HepG2 (cell line): ENCODE measurements at regions not wholly inside any gene's neighbourhood (a gene's known extent, or its start where the extent isn't known, plus 50 kb on each side); places are given as distances from the start of the nearest gene placed in this dataset.

Experiments used
- ATAC-seq: fragments of 200-7000 bp; cut with Tn5 transposase; 3 replicates; pipeline ENCODE4 v1.9.1; 2020; ENCODE audit warnings: mild to moderate bottlenecking, moderate library complexity
- BruUV-seq: library from RNA; stranded (reverse); fragments of 400-500 nt; replicated peaks from 2 replicates; lab custom pipeline; 2021; lab: Mats Ljungman, UMichigan
- CTCF ChIA-PET: fragments of 300-600 bp; formaldehyde crosslinking; extraction: SDS; loops from one replicate; lab custom pipeline; 2021; ENCODE audit warnings: low total read pairs, inconsistent platforms, low intra/inter-chr PET ratio; lab: Yijun Ruan, JAX
- POLR2A ChIA-PET: fragments of 350-600 bp; sonication (Branson Sonifier 250); formaldehyde crosslinking; loops from one replicate; lab custom pipeline; 2020; ENCODE audit warnings: antibody characterized with exemption, inconsistent platforms; lab: Yijun Ruan, JAX
- DNase-seq: peaks from one replicate; pipeline ENCODE4 v3.0.0-alpha.2; 2015; ENCODE audit warnings: low spot score
- FAIRE-seq: peaks from 3 replicates; lab custom pipeline; 2011; peaks lifted over from hg19 to GRCh38; lab: Jason Lieb, UNC
- H2AFZ ChIP-seq: one replicate; pipeline ENCODE4 v1.6.1; 2011; ENCODE audit warnings: low read length, inconsistent platforms
- H3K27ac ChIP-seq: fragments of 300-600 bp; 3 replicates; pipeline ENCODE4 v1.8.0; 2011; ENCODE audit warnings: mixed run types, mild to moderate bottlenecking, mixed read lengths, low read length, inconsistent platforms; ENCODE audit not compliant: insufficient read depth; ENCODE audit errors: extremely low read length
- H3K27me3 ChIP-seq, 2 experiments: fragments of 200-600 bp in 1 of 2; 2 replicates in 1 of 2; 3 replicates in 1 of 2; pipeline versions ENCODE4 v1.6.0 to v1.8.0; 2011; ENCODE audit warnings: low read length in 2 of 2, mild to moderate bottlenecking in 2 of 2, moderate library complexity in 2 of 2, inconsistent platforms in 1 of 2; ENCODE audit not compliant: insufficient read depth in 2 of 2, control insufficient read depth in 1 of 2
- H3K36me3 ChIP-seq, 2 experiments: fragments of 200-600 bp in 1 of 2; replicated peaks in 1 of 2; 2 replicates in 1 of 2; 3 replicates in 1 of 2; pipeline versions ENCODE4 v1.5.1 to v1.8.0; 2011; ENCODE audit warnings: low read length in 2 of 2, inconsistent platforms in 1 of 2; ENCODE audit not compliant: insufficient read depth in 2 of 2, control insufficient read depth in 1 of 2
- H3K4me1 ChIP-seq: 2 replicates; pipeline ENCODE4 v1.5.1; 2012; ENCODE audit warnings: low read length, inconsistent platforms; ENCODE audit not compliant: insufficient read depth
- H3K4me2 ChIP-seq: 2 replicates; pipeline ENCODE4 v1.6.0; 2011; ENCODE audit warnings: low read depth, low read length, inconsistent platforms
- H3K4me3 ChIP-seq, 3 experiments: fragments of 200-600 bp in 1 of 3; sonication (generic), shearing (Covaris generic) in 1 of 3; replicated peaks in 1 of 3; 2 replicates each; pipeline ENCODE4 v1.5.1; 2011 to 2016; ENCODE audit warnings: low read length in 3 of 3, inconsistent platforms in 2 of 3, low read depth in 2 of 3, mild to moderate bottlenecking in 2 of 3, control low read depth in 1 of 3, mixed read lengths in 1 of 3; ENCODE audit not compliant: insufficient read depth in 1 of 3
- H3K79me2 ChIP-seq: one replicate; pipeline ENCODE4 v1.6.1; 2011; ENCODE audit warnings: low read length, inconsistent platforms; ENCODE audit not compliant: insufficient read depth
- H3K9ac ChIP-seq: 2 replicates; pipeline ENCODE4 v1.6.0; 2011; ENCODE audit warnings: mild to moderate bottlenecking, low read depth, low read length, inconsistent platforms; ENCODE audit not compliant: insufficient read depth
- H3K9me3 ChIP-seq: 2 replicates; pipeline ENCODE4 v1.5.1; 2012; ENCODE audit warnings: mild to moderate bottlenecking, low read length
- H4K20me1 ChIP-seq: 2 replicates; pipeline ENCODE4 v1.6.0; 2011; ENCODE audit warnings: inconsistent platforms, mild to moderate bottlenecking, low read length, moderate library complexity; ENCODE audit not compliant: insufficient read depth
- ARNTL ChIP-seq: sonication (generic); formaldehyde crosslinking; IDR thresholded peaks from 2 replicates; pipeline ENCODE4 v1.4.0; 2020; ENCODE audit warnings: mild to moderate bottlenecking, missing genetic modification reagents
- CHD4 ChIP-seq: fragments of 200-600 bp; sonication (generic); IDR thresholded peaks from 2 replicates; pipeline ENCODE4 v1.7.0; 2017; ENCODE audit warnings: mild to moderate bottlenecking, low read length, borderline replicate concordance
- HIC2 ChIP-seq: sonication (generic); formaldehyde crosslinking; IDR thresholded peaks from 2 replicates; pipeline ENCODE4 v1.9.0; 2022; ENCODE audit warnings: low read depth, missing genetic modification reagents
- MAFF ChIP-seq: IDR thresholded peaks from 2 replicates; pipeline ENCODE4 v1.6.1; 2011; ENCODE audit warnings: low read depth, low read length, improper control_type of control experiment
- MAFK ChIP-seq, 2 experiments: IDR thresholded peaks in 1 of 2; conservative IDR thresholded peaks in 1 of 2; 2 replicates each; pipeline ENCODE4 v1.6.1; 2011; ENCODE audit warnings: improper control_type of control experiment in 2 of 2, low read length in 2 of 2
- NPAS2 ChIP-seq: sonication (generic); formaldehyde crosslinking; IDR thresholded peaks from 2 replicates; pipeline ENCODE4 v1.8.0; 2022; ENCODE audit warnings: mild to moderate bottlenecking, missing genetic modification reagents, borderline replicate concordance
- SNAI1 ChIP-seq: sonication (generic); formaldehyde crosslinking; IDR thresholded peaks from 2 replicates; pipeline ENCODE4 v1.5.0; 2020; ENCODE audit warnings: mild to moderate bottlenecking, missing genetic modification reagents, borderline replicate concordance
- YEATS4 ChIP-seq: sonication (generic); formaldehyde crosslinking; IDR thresholded peaks from 2 replicates; pipeline ENCODE4 v1.4.0; 2020; ENCODE audit warnings: missing genetic modification reagents, borderline replicate concordance
- ZBTB37 ChIP-seq: sonication (generic); formaldehyde crosslinking; IDR thresholded peaks from 2 replicates; pipeline ENCODE4 v1.4.0; 2020; ENCODE audit warnings: mild to moderate bottlenecking, missing genetic modification reagents
- ZNF543 ChIP-seq: sonication (generic); formaldehyde crosslinking; IDR thresholded peaks from 2 replicates; pipeline ENCODE4 v1.4.0; 2020; ENCODE audit warnings: mild to moderate bottlenecking, missing genetic modification reagents
- ZNF546 ChIP-seq: sonication (generic); formaldehyde crosslinking; conservative IDR thresholded peaks from 2 replicates; pipeline ENCODE4 v1.8.1; 2023; ENCODE audit warnings: mild to moderate bottlenecking, missing genetic modification reagents
- WGBS: methylation state at CpG from one replicate; pipeline ENCODE4 v1.1.6; 2017; ENCODE audit warnings: low lambda C conversion rate; 5-methylcytosine and 5-hydroxymethylcytosine counted together
- in situ Hi-C: cut with HindIII; loops from 2 replicates; pipeline ENCODE4 v1.10.0; 2017; ENCODE audit warnings: low pct_unique_long_range_greater_than_20kb; ENCODE audit not compliant: extremely low pct_ligation_motif_present
- intact Hi-C: fragments of 100-400 bp; cut with micrococcal nuclease; formaldehyde crosslinking; loops from one replicate; pipeline ENCODE4 v1.10.0; 2022; ENCODE audit not compliant: unreplicated experiment

GRCh38 chr13:56888455-56888854 is 252.3 kb upstream of the PRR20A start:
- no peaks in the 10 kb centered on the region for H3K27me3 ChIP-seq
- no peak for ATAC-seq

More at GRCh38 chr13:56888455-56888854, 252.3 kb upstream of the PRR20A start:
- H3K36me3 ChIP-seq, result no peaks in the 10 kb centered on the region
- ChIA-PET CTCF (no interaction called here), POLR2A (no interaction called here)
- H4K20me1 ChIP-seq, result no peaks in the 10 kb centered on the region
- no peak overlapping the region for H3K9ac ChIP-seq
- no peak overlapping the region for H2AFZ ChIP-seq
- H3K79me2 ChIP-seq, result no peaks in the 10 kb centered on the region
- H3K4me1 ChIP-seq, result no peaks in the 10 kb centered on the region
- no peak overlapping the region for H3K27ac ChIP-seq
- H3K4me2 ChIP-seq, result no peak overlapping the region
- in situ Hi-C loops (no loop called here), intact Hi-C loops (no loop called here)
- 25% methylated on average over 2 of the region's 2 CpGs for WGBS
- DNase-seq (no peak), FAIRE-seq (no peak)
- H3K4me3 ChIP-seq, result no peak overlapping the region
- no TSS peak for BruUV-seq
- H3K9me3 ChIP-seq, result peaks cover 47% of the 10 kb centered on the region
- TF ChIP-seq CHD4 (no peak), SNAI1 (CRISPR knock-in tag) (no peak), ARNTL (CRISPR knock-in tag) (no peak), MAFK (conservative IDR thresholded peaks at IDR 0.05 in 1 of 2, IDR thresholded peaks at IDR 0.05 in 1 of 2; ENCODE audit: low read length in 2 of 2) (peak; percentile 47 to 76; a peak in 3 of 4 replicates), HIC2 (CRISPR knock-in tag) (no peak), ZBTB37 (CRISPR knock-in tag) (no peak), MAFF (peak; percentile 53; the same call in 1 of the 2 replicates), ZNF546 (CRISPR knock-in tag) (no peak), YEATS4 (no peak), ZNF543 (CRISPR knock-in tag) (no peak), NPAS2 (CRISPR knock-in tag) (no peak)
- TF ChIP-seq, all 625 proteins: peak for 2
